SK-N-MC (cell line): ENCODE measurements at regions not wholly inside any gene's neighbourhood (a gene's known extent, or its start where the extent isn't known, plus 50 kb on each side); places are given as distances from the start of the nearest gene placed in this dataset.

ENCODE experiments used
- DNase-seq: peaks from one replicate; pipeline ENCODE4 v3.0.0-alpha.2; 2011; ENCODE audit warnings: low read depth, low spot score
- H3K27ac ChIP-seq: fragments of 200-600 bp; sonication (generic); 2 replicates; pipeline ENCODE4 v1.5.1; 2016; ENCODE audit warnings: mixed run types
- H3K36me3 ChIP-seq: fragments of 200-600 bp; sonication (generic); 2 replicates; pipeline ENCODE4 v1.6.1; 2017; ENCODE audit warnings: antibody characterized with exemption, low read length, mixed read lengths; ENCODE audit not compliant: insufficient read depth
- H3K4me3 ChIP-seq: fragments of 200-600 bp; sonication (generic); 2 replicates; pipeline ENCODE4 v1.5.1; 2016
- H3K9ac ChIP-seq: fragments of 200-600 bp; sonication (generic); 2 replicates; pipeline ENCODE4 v1.8.0; 2017; ENCODE audit warnings: mixed run types, mixed read lengths; ENCODE audit not compliant: insufficient read length
- H3K9me3 ChIP-seq: fragments of 200-600 bp; sonication (generic); 2 replicates; pipeline ENCODE4 v1.6.1; 2017; ENCODE audit warnings: low read depth, mild to moderate bottlenecking, antibody characterized with exemption, low read length, moderate library complexity, mixed read lengths
- EZH2 ChIP-seq: fragments of 200-600 bp; sonication (generic); IDR thresholded peaks from one replicate; pipeline ENCODE4 v1.6.1; 2017; ENCODE audit warnings: antibody characterized with exemption
- FOXP2 ChIP-seq: optimal IDR thresholded peaks from 2 replicates; pipeline ENCODE3; 2011; ENCODE audit warnings: mild to moderate bottlenecking, moderate library complexity; ENCODE audit not compliant: insufficient read depth; ENCODE audit errors: extremely low read length, control extremely low read depth
- POLR2AphosphoS5 ChIP-seq: IDR thresholded peaks from 2 replicates; pipeline ENCODE4 v1.6.1; 2012; ENCODE audit warnings: mild to moderate bottlenecking, low read depth, low read length, borderline replicate concordance

DNA sequence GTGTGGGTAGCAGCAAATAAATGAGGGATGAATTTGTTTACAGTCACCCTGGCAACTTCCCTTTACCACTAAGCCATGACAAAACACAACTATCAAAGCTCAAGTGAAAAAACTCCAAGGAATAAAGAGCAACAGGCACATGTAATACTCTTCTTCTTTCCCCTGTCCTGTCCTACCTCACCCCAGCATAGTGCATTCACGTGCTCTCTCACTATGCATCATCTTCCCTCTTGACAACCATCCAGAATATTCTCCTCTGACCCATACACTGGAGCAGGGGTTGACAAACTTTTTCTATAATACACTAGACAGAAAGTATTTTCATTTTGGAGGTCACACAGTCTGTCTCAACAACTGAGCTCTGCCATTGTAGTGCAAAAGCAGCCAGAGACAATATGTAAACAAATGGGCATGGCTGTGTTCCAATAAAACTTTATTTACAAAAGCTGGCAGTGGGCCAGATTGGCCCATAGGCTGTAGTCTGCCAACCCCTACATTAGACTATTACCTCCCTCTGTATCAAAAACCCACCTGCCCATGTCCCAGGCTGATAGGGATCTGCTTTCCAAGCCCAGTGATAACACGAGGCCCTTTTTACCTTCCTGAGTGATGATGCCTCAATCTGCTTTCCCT, 354.5 kb downstream of the FGFR2 start:
- no peak for DNase-seq

DNA sequence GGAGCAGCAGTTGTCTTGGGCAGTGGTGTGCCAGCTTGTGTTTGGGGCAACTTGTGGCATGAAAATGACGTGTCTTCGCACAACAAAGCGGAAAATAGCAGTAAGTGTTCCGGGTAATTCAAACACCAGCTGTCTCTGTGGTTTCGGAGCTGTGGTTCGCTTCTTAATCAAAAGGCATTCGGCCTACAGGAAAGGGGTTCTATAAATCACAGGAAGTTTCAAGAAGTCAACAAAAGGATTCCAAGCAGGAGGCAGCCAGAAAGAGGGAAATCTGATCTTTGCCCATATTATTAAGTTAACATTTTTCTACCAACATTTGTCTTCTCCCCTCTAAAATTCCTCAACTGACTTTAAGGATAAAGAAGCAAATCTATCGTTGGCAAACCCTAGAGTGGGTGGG, 353.4 kb downstream of the FGFR2 start:
- no peaks in the 10 kb centered on the region for H3K9me3 ChIP-seq
- H3K4me3 ChIP-seq = no peak overlapping the region; the same call in 1 of the 2 replicates
- DNase-seq = peak; percentile 6
- TF ChIP-seq EZH2 = no peak
- no peak for TF ChIP-seq FOXP2
- TF ChIP-seq POLR2AphosphoS5 = peak; percentile 16; the same call in 1 of the 2 replicates
- H3K27ac ChIP-seq = no peak overlapping the region
- no peaks in the 10 kb centered on the region for H3K36me3 ChIP-seq
- H3K9ac ChIP-seq = no peak overlapping the region

More for the DNA sequence above, 354.5 kb downstream of the FGFR2 start:
- no peak overlapping the region for H3K4me3 ChIP-seq
- no peak for TF ChIP-seq FOXP2
- no peak for TF ChIP-seq POLR2AphosphoS5
- TF ChIP-seq EZH2 = no peak
- no peak overlapping the region for H3K9ac ChIP-seq
- H3K36me3 ChIP-seq = no peaks in the 10 kb centered on the region
- H3K9me3 ChIP-seq = no peaks in the 10 kb centered on the region
- H3K27ac ChIP-seq = no peak overlapping the region

DNA sequence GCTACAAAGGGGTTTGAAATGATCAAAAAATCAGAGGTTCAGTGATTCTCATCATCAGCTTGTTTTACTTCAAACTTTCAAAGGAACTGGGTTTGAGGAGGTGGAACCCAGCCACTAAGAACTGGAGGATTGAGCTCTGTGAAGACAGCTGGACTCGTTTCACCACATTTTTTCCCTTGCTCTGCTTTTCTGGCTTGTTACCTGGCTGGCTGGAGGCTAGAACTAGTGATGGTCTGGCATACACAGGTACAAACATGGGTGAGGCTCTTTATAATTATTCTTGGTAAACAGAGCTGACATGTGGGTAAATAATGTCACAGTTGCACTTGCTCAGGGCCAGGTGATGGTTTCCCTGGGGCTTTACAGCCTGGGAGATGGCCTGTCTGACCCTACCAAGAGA, 352.5 kb downstream of the FGFR2 start:
- TF ChIP-seq EZH2 (no peak), POLR2AphosphoS5 (no peak), FOXP2 (no peak)
- Histone ChIP-seq H3K27ac (no peak overlapping the region), H3K4me3 (no peak overlapping the region), H3K36me3 (no peaks in the 10 kb centered on the region), H3K9me3 (no peaks in the 10 kb centered on the region), H3K9ac (no peak overlapping the region)
- no peak for DNase-seq

DNA sequence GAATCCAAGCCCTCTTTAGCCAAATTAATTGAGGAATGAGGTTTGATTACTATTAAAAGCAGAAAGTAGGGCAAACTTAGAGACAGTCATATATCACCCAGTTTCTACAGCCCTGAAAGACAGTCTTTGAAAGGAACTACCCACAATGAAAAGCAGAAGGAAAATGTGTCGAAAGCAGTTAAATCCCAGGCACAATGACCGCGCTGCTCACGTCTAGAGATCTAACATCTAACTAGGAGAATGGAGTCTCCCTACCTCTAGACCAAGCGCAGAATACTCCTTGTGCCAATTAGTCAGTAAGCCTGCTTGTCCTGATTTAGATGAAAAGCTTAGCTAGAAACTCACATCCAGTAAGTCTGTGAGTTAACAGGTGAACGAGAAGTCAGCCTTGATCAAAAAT, 350.0 kb downstream of the FGFR2 start:
- no peaks in the 10 kb centered on the region for H3K9me3 ChIP-seq
- H3K4me3 ChIP-seq = no peak overlapping the region
- H3K36me3 ChIP-seq = no peaks in the 10 kb centered on the region
- H3K27ac ChIP-seq = no peak overlapping the region
- no peak overlapping the region for H3K9ac ChIP-seq
- no peak for DNase-seq
- TF ChIP-seq POLR2AphosphoS5 (no peak), FOXP2 (no peak)

DNA sequence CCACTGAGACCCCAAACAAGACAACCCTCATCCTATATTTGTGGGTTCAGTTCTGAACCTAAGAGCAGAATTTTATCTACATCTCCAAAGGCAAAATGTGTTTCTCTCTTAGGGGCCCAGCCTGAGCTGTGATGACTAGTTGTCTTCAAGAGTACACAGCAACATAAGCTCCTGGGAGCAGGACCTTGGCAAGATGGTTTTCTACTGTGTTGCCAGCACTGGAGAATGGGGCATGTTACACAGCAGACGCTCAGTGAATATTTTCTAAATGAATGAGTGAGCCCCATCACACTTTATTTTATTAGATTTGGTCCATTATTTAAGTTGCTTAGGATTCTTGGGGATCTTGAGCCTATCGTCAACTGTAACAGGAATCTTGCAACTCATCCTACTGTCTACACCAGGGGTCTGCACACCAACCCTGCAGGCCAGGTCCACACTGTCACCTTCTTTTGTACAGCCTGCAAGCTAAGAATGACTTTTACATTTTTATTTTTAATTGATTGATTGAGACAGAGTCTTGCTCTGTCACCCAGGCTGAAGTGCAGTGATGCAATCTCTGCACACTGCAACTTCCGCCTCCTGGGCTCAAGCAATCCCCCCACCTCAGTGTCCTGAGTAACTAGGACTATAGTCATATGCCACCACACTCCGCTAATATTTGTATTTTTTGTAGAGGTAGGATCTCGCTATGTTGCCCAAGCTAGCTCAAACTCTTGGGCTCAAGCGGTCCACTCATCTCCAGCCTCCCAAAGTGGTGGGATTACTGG, 347.1 kb downstream of the FGFR2 start:
- no peak overlapping the region for H3K4me3 ChIP-seq
- DNase-seq = no peak
- TF ChIP-seq EZH2 (no peak), FOXP2 (no peak), POLR2AphosphoS5 (no peak)

DNA sequence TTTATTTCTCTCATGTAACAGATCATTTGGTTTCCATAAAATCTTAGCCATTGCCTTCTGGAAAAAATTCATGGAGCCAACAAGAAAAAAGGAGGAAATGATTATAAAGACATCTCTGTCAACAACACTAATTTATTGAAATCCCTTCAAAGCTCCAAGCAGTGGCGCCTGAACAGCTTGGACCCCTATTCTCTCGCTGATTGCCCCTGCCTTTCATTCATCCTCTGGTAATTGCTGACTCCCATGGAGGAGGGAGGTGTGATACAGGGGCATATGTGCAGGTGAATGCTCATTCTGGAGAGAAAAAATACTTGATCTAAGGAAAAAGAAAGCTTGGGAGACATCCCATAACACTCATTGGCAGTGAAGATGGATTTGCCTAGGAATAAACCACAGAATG, 345.5 kb downstream of the FGFR2 start:
- Histone ChIP-seq H3K4me3 (no peak overlapping the region), H3K27ac (no peak overlapping the region), H3K9ac (no peak overlapping the region), H3K9me3 (no peaks in the 10 kb centered on the region), H3K36me3 (no peaks in the 10 kb centered on the region)
- DNase-seq = no peak
- TF ChIP-seq EZH2 (no peak), POLR2AphosphoS5 (no peak), FOXP2 (no peak)

More for the DNA sequence above, 347.1 kb downstream of the FGFR2 start:
- Histone ChIP-seq H3K36me3 (no peaks in the 10 kb centered on the region), H3K9me3 (no peaks in the 10 kb centered on the region), H3K9ac (no peak overlapping the region), H3K27ac (no peak overlapping the region)

DNA sequence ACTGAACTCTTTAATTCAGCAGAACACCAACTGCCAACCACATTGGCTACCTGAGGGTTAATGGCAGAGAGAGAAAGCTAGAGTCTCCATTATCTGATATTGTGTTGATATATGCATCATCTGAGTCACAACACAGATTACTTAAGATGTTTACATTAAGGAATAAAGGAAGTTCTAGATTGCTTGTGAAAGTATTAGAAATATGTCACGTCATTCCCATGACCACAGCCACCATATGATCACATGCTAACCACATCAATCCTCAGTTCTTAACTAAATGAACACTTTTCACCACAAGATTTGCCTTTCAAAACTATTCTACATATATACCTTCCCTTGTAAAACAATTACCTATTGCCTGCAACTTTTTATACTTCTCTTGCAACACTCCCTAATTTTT, 337.9 kb downstream of the FGFR2 start:
- no peak overlapping the region for H3K4me3 ChIP-seq
- no peak for TF ChIP-seq FOXP2
- TF ChIP-seq EZH2 = no peak
- TF ChIP-seq POLR2AphosphoS5 = no peak
- no peaks in the 10 kb centered on the region for H3K9me3 ChIP-seq
- no peak overlapping the region for H3K27ac ChIP-seq
- no peak for DNase-seq
- H3K9ac ChIP-seq = no peak overlapping the region
- no peaks in the 10 kb centered on the region for H3K36me3 ChIP-seq

DNA sequence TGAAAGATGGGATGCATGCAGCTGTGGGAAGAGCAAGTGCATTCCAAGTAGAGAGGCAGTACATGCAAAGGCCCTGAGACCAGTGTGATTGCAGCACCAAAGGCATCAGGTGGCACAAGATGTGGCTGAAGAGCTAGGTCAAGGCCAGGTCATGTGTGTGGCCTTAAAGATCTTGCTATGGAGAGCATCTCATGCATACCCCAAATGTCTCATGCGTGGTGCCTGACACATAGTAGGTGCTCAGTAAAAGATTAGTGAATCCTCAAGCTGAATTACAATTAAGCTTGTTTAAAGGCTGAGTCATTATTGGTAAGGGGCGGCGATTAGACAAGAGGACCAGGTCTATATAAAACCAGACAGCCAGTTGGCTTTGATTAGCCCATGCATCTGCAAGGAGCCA, 336.6 kb downstream of the FGFR2 start:
- no peaks in the 10 kb centered on the region for H3K36me3 ChIP-seq
- no peak for DNase-seq
- TF ChIP-seq EZH2 (no peak), POLR2AphosphoS5 (no peak), FOXP2 (no peak)
- H3K4me3 ChIP-seq = no peak overlapping the region
- no peak overlapping the region for H3K9ac ChIP-seq
- no peak overlapping the region for H3K27ac ChIP-seq
- no peaks in the 10 kb centered on the region for H3K9me3 ChIP-seq
